T-helper 2 cell treated with Interferon-gamma antibody and Interleukin-4, amounts not matched to agents 5 μg/mL and 100 μg/mL, for 36 hours (primary cell): ENCODE measurements at regions not wholly inside any gene's neighbourhood (a gene's known extent, or its start where the extent isn't known, plus 50 kb on each side); places are given as distances from the start of the nearest gene placed in this dataset.
"Not testable (repeated sequence)": the region's sequence is repeated elsewhere in the genome, so short reads cannot be mapped to it uniquely, and the experiment has no call there.

Experiments used
- DNase-seq: peaks from one replicate; pipeline ENCODE4 v3.0.0; 2021; ENCODE audit warnings: low spot score
- H3K27ac Mint-ChIP-seq: one replicate; pipeline ENCODE4 v1.8.0; 2021; ENCODE audit warnings: mild to moderate bottlenecking, mixed read lengths
- H3K27me3 Mint-ChIP-seq: one replicate; pipeline ENCODE4 v1.8.0; 2021; ENCODE audit warnings: low read depth, mixed read lengths
- H3K36me3 Mint-ChIP-seq: one replicate; pipeline ENCODE4 v1.8.0; 2021; ENCODE audit warnings: low read depth, mixed read lengths
- H3K4me1 Mint-ChIP-seq: one replicate; pipeline ENCODE4 v1.8.0; 2021; ENCODE audit warnings: low read depth, mixed read lengths
- H3K4me3 Mint-ChIP-seq: one replicate; pipeline ENCODE4 v1.8.0; 2022; ENCODE audit warnings: mild to moderate bottlenecking, moderate library complexity, mixed read lengths
- H3K9me3 Mint-ChIP-seq: one replicate; pipeline ENCODE4 v1.8.0; 2021; ENCODE audit warnings: mixed read lengths

DNA sequence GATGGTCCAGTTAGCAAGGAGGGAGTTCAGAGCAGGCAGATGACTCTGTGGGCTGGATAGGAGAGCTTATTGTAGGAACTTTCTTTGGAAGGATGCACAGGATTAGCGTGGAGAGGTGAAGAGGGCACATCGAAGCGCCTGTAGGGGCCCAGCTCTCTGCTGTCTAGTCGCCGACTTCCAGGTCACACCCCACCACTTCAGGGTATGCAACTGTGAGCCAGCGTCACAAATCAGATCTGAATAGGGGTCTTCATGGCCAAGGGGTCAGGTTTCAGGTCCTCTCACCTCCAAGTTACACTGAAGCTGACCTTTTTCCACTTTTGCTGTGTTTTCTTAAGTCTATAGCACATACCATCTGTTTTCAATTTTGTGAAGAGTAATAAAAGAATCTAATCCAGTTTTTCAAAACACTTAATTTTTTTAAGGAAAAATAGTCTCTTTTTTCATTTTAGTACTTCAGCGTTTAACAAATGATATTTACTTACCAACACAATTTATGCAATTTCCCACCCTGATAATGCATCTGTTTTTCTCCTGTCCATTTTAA lies 364.2 kb upstream of the CLINT1 start:
- no peak overlapping the region for H3K4me3 Mint-ChIP-seq
- no peaks in the 10 kb centered on the region for H3K4me1 Mint-ChIP-seq
- H3K27ac Mint-ChIP-seq = no peak overlapping the region
- no peaks in the 10 kb centered on the region for H3K27me3 Mint-ChIP-seq
- H3K36me3 Mint-ChIP-seq = no peaks in the 10 kb centered on the region
- no peak for DNase-seq
- peaks cover 3% of the 10 kb centered on the region for H3K9me3 Mint-ChIP-seq

DNA sequence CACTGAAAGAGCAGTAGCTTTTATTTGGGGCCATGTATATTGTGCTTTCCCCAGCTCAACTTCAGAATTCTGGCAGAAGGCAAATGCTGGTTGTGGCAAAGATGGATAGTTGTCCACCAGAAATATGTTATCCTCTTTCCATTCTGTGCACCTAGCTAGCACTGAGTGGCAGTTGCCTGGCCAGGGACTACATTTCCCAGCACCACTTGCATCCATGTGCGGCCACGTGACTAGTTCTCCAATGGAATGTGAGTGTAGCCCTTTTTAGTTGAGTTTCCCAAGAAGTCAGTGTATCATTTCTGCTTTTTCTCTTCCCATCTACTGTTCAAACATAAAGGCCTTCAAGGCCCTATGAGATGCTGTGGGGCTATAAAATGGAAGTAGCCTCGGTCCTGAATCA lies 354.0 kb upstream of the CLINT1 start:
- H3K27me3 Mint-ChIP-seq = no peaks in the 10 kb centered on the region
- no peak overlapping the region for H3K27ac Mint-ChIP-seq
- H3K9me3 Mint-ChIP-seq = no peaks in the 10 kb centered on the region
- DNase-seq = no peak
- no peaks in the 10 kb centered on the region for H3K4me1 Mint-ChIP-seq
- H3K4me3 Mint-ChIP-seq = no peak overlapping the region
- no peaks in the 10 kb centered on the region for H3K36me3 Mint-ChIP-seq

DNA sequence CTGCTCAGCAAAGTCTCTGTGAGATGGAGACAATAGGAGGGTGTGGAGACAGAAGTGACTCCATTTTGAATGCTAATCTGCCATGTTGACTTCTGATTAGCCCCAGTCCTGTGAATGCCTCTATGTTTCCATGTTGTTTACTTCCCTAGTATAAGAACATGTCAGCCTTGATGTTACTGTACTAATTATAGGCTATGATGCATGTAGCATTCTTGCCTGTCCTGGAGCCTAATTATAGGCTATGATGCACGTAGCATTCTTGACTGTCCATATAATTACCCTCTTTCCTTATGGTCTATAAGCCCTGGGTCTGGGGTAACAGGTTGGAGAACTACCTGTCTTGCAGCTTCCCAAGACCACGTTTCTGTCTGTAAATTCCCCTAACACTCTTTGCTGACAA lies 353.3 kb upstream of the CLINT1 start:
- no peaks in the 10 kb centered on the region for H3K27me3 Mint-ChIP-seq

DNA sequence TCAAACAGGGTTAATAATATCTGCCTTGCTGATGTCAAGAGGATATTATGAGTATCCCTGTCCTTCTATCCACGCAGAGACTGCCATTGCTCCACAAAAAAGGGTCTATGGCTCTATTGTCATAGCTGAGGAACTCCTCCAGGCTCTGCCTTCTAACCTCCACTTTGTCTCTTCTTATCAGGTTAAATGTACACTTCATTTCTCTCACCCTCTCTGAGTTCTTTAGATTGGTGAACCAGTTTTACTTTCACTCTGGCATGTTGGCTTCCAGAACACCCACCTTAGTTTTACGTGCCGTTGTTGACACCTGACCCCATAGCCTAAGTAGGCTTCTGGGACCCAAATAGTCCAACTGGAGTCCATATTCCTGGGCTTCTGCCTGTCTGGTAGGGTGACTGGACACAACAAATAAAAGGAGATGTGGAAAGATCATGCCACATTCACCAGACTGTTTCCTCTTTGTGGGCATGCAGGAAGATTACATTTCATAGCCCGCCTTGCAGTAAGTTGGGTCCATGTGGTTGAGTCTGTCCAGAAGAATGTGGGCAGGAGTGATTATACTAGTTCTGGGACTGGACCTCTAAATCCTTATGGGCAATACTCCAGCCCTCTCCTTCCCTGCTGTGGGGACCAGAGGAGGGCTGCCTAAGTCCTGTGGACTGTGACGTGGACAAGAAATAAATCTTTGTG lies 350.4 kb upstream of the CLINT1 start:
- no peak overlapping the region for H3K4me3 Mint-ChIP-seq
- H3K4me1 Mint-ChIP-seq = no peaks in the 10 kb centered on the region
- DNase-seq = no peak
- H3K27ac Mint-ChIP-seq = no peak overlapping the region
- H3K27me3 Mint-ChIP-seq = no peaks in the 10 kb centered on the region
- no peaks in the 10 kb centered on the region for H3K9me3 Mint-ChIP-seq
- H3K36me3 Mint-ChIP-seq = no peaks in the 10 kb centered on the region

More for the DNA sequence above, 353.3 kb upstream of the CLINT1 start:
- Mint-ChIP-seq H3K27ac (no peak overlapping the region), H3K4me1 (no peaks in the 10 kb centered on the region), H3K9me3 (no peaks in the 10 kb centered on the region), H3K4me3 (no peak overlapping the region), H3K36me3 (no peaks in the 10 kb centered on the region)
- no peak for DNase-seq

DNA sequence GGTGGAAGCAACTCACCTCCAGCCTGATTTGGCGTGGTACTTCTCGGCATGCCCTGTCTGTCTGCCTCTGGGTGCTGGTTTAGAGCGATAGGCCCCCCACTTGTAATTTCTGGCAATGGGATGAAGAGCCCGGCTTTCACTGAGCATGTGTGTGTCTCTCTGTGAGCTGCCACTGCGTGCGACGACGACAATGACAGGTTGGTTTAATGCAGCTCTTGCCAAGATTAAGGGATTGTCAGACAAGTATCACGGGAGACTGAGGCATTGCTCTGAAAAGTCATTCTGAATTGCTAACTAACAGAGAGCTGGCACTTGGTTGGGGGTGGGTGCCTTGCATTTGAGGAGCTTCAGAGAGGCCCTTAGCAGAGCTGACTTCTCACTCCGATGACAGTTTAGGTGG lies 348.8 kb upstream of the CLINT1 start:
- Mint-ChIP-seq H3K4me3 (no peak overlapping the region), H3K9me3 (no peaks in the 10 kb centered on the region), H3K36me3 (no peaks in the 10 kb centered on the region), H3K4me1 (no peaks in the 10 kb centered on the region), H3K27me3 (no peaks in the 10 kb centered on the region), H3K27ac (no peak overlapping the region)
- no peak for DNase-seq

DNA sequence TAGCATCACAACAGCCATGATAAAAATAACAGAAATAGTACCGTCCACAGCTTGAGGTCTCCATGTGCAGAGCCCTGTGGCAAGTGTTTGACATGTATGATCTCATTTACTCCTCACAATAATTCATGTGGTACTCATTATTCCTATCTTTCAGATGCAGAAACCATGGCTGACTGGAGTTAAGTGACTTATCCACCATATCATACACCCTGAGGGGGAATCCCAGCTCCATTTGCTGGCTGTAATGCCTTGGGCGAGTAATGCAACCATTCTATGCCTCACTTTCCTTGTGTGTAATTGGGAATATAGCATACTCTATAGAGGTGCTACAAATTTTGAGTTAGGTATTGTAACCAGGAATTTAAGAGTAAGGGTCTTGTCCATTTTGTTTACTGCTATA lies 347.0 kb upstream of the CLINT1 start:
- no peak for DNase-seq
- Mint-ChIP-seq H3K27me3 (no peaks in the 10 kb centered on the region), H3K27ac (no peak overlapping the region), H3K4me3 (no peak overlapping the region), H3K9me3 (no peaks in the 10 kb centered on the region), H3K4me1 (no peaks in the 10 kb centered on the region), H3K36me3 (no peaks in the 10 kb centered on the region)

DNA sequence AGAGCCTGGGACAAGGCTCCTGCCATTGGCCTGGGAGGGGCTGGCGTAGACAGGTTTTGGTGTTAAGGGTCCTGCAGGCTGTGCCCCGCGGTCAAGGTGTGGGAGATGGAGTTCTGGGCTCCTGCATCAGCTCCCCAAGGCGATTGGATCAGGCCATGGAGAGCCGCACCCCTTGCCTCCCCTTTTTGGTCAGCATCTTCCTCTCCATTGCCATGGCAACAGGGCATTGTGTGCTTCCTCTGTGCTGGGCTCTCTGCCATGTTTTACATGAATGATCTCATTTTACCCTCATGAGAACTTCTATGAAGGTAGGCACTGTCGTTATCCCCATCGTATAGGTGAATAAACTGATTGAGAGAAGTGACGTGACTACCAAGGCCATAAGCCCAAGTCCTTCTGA lies 344.3 kb upstream of the CLINT1 start:
- Mint-ChIP-seq H3K27ac (no peak overlapping the region), H3K9me3 (no peaks in the 10 kb centered on the region), H3K4me1 (no peaks in the 10 kb centered on the region), H3K4me3 (no peak overlapping the region), H3K27me3 (no peaks in the 10 kb centered on the region), H3K36me3 (no peaks in the 10 kb centered on the region)
- no peak for DNase-seq

DNA sequence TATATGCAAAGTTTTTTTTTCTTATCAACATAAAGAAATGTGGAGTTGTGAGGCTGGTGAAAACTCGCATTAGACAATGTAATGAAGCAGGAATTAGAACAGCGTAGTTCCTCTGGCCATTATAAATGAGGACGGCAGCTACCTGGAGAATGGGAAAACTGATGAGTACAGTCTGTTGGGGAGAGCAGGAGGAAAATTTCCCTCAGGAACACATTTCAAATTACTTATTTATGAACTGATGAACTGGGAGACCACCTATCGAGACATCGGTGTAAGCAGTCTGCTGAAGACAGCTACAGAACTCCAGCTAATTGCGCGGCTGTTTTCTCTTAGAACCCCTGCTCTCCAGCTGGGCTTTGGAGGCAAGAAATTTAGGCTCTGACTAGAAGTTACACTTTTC lies 343.9 kb upstream of the CLINT1 start:
- Mint-ChIP-seq H3K36me3 (no peaks in the 10 kb centered on the region), H3K9me3 (no peaks in the 10 kb centered on the region), H3K27ac (no peak overlapping the region), H3K4me1 (no peaks in the 10 kb centered on the region), H3K4me3 (no peak overlapping the region), H3K27me3 (no peaks in the 10 kb centered on the region)
- no peak for DNase-seq

DNA sequence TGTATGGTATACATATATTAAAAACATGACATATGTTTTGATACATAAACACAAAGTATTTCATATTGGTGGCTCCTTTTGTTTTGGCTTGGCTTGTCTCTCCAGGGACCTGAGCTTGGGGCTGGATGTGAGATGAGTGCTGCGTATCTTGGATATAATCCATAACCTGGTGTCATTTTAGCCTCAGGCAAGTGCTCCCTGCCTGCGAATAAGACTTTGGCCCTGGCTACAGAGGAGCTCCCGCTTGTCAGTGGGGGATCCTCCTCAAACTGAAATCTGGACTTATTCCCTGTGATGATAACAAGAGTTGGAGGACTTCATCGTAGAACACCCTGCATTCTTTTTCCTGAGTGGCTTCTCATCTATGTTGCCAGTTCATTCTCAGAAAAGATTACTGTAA lies 341.7 kb upstream of the CLINT1 start:
- Mint-ChIP-seq H3K27ac (no peak overlapping the region), H3K27me3 (no peaks in the 10 kb centered on the region), H3K9me3 (no peaks in the 10 kb centered on the region), H3K36me3 (no peaks in the 10 kb centered on the region), H3K4me3 (no peak overlapping the region), H3K4me1 (no peaks in the 10 kb centered on the region)
- DNase-seq = no peak

DNA sequence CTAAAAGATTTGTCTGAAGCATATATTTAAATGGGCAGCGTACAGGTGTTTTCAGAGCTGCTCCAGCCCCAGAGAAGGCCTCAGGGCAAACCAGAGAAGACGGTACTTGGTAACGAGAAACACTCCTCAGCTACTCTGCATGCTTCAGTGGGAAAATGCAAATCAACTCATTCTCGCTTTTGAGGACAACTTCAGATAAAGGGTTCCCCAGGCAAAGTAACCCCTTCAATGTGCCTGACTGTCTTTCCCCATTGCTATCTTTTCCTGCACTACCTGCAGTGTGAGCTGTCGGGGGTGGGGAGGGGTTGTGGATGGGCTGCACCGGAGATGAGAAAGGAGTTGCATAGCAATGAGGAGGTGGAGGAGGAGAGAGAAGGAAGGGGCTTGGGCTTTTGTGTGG lies 339.7 kb upstream of the CLINT1 start:
- Mint-ChIP-seq H3K4me1 (no peaks in the 10 kb centered on the region), H3K4me3 (no peak overlapping the region), H3K36me3 (no peaks in the 10 kb centered on the region), H3K9me3 (no peaks in the 10 kb centered on the region), H3K27ac (no peak overlapping the region), H3K27me3 (no peaks in the 10 kb centered on the region)
- no peak for DNase-seq

DNA sequence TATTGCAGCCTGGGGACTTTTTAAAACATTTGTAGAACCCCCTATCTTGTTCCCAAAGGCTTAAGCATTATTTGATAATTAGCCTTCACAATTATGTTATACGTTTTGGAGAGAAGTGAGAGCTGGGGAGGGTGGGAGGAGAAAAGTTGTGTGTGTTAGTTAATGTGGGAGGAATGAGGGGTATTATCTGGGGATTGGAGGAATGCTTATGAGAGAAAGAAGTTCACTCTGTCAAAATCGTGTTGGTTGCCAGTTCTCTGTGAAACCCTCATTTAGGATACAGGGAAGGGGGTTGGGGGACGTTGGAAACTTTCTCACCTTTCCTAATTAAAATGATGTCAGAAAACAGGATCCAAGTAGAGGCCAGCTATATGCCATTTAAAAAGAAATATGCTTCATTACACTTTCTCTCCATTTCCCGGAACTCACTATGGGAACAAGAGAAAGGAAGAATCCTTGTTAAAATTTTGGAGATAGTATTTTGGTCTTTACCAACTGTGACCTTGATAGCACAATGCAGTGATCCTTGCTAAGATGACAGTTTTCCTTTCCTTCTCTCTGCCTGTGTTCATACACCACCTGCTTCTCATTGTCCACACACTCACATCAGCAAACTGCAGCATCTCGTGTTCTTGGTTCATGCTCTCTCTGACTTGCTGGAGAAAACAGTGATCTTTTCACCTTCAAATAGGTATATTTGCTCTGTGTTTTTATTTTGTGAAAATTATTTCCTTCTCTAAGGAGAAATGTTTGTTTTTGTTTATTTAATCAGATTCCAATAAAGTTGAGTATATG lies 336.7 kb upstream of the CLINT1 start:
- Mint-ChIP-seq H3K9me3 (no peaks in the 10 kb centered on the region), H3K4me3 (no peak overlapping the region), H3K27me3 (no peaks in the 10 kb centered on the region), H3K36me3 (no peaks in the 10 kb centered on the region), H3K4me1 (no peaks in the 10 kb centered on the region), H3K27ac (no peak overlapping the region)
- no peak for DNase-seq

DNA sequence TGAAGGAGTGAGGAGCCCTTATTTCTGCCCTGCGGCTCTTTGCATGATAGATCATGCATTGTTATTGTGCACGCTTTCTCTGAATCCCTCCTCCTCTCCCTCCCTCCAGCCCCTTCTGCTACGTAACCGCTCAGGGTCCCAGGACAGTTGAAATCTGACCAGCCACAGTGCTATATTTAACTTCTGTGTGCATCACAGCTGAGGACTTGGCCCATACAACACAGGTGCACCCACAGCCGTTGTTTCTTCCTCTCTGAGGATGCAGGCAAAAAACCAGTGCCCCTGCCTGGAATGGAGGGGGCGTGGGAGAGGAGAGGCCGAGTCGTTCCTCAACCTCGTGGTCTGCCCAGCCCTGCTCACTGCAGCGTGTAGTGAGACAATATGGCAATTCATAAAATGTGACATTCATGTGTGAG lies 335.6 kb upstream of the CLINT1 start:
- H3K36me3 Mint-ChIP-seq = no peaks in the 10 kb centered on the region
- no peaks in the 10 kb centered on the region for H3K27me3 Mint-ChIP-seq
- no peak for DNase-seq
- no peak overlapping the region for H3K27ac Mint-ChIP-seq
- no peaks in the 10 kb centered on the region for H3K4me1 Mint-ChIP-seq
- H3K9me3 Mint-ChIP-seq = no peaks in the 10 kb centered on the region
- no peak overlapping the region for H3K4me3 Mint-ChIP-seq

DNA sequence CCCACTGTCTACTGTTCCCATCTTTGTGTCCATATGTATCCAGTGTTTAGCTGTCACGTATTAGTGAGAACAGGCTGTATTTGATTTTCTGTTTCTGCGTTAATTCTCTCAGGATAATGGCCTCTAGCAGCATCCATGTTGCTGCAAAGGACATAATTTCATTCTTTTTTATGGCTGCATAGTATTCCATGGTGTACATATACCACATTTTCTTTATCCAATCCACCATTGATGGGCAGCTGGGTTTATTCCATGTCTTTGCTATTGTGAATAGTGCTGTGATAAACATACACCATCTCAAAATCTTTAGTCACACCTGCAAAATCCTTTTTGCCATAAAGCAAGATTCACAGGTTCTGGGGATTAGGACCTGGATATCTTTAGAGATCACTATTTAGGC lies 334.4 kb upstream of the CLINT1 start:
- H3K4me3 Mint-ChIP-seq = not testable (repeated sequence)

DNA sequence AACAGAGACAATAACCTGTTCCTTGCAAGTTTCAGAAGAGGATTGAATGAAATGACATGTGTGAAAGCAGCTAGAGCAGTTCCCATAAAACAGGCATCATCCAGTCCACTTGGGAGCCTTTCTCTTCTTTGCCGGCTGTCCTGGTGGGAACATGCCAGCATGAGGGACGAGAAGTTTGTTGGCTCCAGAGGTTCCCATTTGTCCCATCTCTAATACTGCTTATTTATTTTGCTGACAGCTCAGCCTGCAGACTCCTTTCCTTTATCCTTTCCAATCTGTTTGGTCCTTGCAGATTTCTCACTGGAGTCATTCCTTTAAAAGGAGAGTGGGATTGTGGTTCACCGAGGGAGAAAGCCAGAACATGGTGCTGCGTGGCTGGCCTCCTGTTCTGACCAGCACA lies 321.5 kb upstream of the CLINT1 start:
- H3K4me3 Mint-ChIP-seq = no peak overlapping the region
- no peak for DNase-seq
- no peak overlapping the region for H3K27ac Mint-ChIP-seq
- H3K36me3 Mint-ChIP-seq = no peaks in the 10 kb centered on the region
- H3K9me3 Mint-ChIP-seq = no peaks in the 10 kb centered on the region
- H3K4me1 Mint-ChIP-seq = no peaks in the 10 kb centered on the region
- peaks cover 2% of the 10 kb centered on the region for H3K27me3 Mint-ChIP-seq

More for the DNA sequence above, 334.4 kb upstream of the CLINT1 start:
- H3K9me3 Mint-ChIP-seq, H3K4me1 Mint-ChIP-seq, H3K27me3 Mint-ChIP-seq, H3K27ac Mint-ChIP-seq, H3K36me3 Mint-ChIP-seq, DNase-seq: not testable (repeated sequence)
